ENCODE measurements at regions not wholly inside any gene's neighbourhood (a gene's known extent, or its start where the extent isn't known, plus 50 kb on each side); places are given as distances from the start of the nearest gene placed in this dataset.
A peak's percentile ranks its signal among the peaks of the same experiment; 100 is the strongest.
"Not testable (repeated sequence)": the region's sequence is repeated elsewhere in the genome, so short reads cannot be mapped to it uniquely, and the experiment has no call there.

- DNase-seq (ENCODE audit: extremely low spot score, insufficient read length, low read depth), result no peak
- FAIRE-seq, result no peak
Observed at GRCh38 chr12:11446372-11446771, 51.0 kb upstream of the PRB2 start.

- FAIRE-seq, result no peak
- no peak for DNase-seq (ENCODE audit: extremely low spot score, insufficient read length, low read depth)
Observed at GRCh38 chr12:11457996-11458645, 62.8 kb upstream of the PRB2 start.

DNA sequence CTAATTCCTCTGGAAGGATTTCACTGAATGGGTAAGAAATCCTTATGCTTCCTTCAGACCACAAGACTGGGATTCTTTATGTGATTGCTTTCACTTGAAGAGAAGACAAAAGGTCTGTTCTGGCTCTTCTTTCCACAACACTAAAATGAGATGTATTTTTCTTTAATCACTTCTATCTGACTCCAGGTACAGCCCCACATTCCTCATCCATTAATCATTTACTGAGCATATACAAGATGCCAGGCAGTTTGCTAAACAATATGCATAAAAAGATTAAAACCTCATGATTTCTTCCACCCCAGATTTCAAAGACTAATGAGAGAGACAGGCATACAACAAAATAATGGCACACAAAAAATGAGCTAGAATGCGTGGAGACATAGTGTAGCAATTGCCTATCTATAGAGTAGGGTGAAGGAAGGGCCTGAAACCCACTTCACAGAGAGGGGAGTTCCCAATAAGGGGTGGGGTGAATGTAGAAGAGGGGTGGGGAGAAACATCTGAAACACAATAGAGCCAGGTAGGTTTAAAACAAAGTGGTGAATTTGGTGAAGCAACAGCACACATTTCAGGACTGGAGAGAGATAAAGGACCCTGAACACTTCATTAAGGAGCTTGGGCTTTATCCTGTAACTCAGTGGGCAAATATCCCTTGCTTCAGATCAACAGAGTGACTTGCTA is 65.1 kb upstream of the PRB2 start:
- DNase-seq (ENCODE audit: extremely low spot score, insufficient read length, low read depth) (no peak), FAIRE-seq (no peak)

GRCh38 chr12:11461433-11461832 is 66.1 kb upstream of the PRB2 start:
- FAIRE-seq (no peak), DNase-seq (ENCODE audit: extremely low spot score, insufficient read length, low read depth) (no peak)

DNA sequence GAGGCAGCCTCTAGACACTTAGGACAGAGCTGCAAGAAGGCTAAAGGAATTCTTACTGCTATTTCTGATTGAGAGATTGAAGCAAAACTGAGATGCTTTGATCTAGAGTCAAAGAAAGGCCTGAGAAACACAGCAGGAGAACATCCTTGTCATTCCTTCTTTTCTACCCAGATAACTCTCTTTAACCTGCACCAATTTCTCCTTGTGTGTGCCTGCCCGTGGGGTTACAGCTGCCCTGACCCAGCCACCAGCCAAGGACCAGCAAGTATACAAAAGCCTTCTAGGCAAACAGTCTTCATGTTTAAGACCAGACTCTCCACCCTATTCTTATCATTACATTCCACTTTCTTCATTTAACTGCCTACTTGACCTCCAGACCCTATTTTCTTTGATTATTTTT is 81.7 kb upstream of the PRB2 start:
- FAIRE-seq, result no peak
- no peak for DNase-seq (ENCODE audit: extremely low spot score, insufficient read length, low read depth)

DNA sequence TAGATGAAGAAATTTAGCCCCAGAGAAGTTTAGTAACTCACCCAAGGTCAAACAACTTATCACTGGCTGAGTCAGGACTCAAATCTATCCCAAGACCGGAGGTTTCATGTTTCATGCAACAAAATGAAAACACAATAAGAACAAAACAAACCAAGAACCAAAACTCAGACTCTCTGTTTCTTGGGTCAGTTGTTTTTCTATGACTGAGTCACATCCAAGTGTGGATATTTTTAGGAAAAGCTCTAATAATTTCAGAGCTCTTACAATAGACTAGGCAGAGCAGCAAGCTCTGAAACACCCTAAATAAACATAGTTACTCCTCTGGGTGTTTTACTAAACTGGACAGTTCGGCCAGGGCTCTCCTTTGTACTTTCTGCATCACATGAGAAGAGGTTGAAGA is 87.6 kb upstream of the PRB2 start:
- DNase-seq (ENCODE audit: extremely low spot score, insufficient read length, low read depth) (no peak), FAIRE-seq (no peak)

- FAIRE-seq (peak; percentile 94), DNase-seq (ENCODE audit: extremely low spot score, insufficient read length, low read depth) (peak; percentile 60)
Observed at GRCh38 chr12:11486623-11487444, 91.5 kb upstream of the PRB2 start.

GRCh38 chr12:11496157-11496851 is 100.9 kb upstream of the PRB2 start:
- DNase-seq (ENCODE audit: extremely low spot score, insufficient read length, low read depth) (no peak), FAIRE-seq (peak; percentile 12)

- DNase-seq (ENCODE audit: extremely low spot score, insufficient read length, low read depth) (no peak), FAIRE-seq (no peak)
Observed at GRCh38 chr12:11497438-11497837, 102.1 kb upstream of the PRB2 start.

DNA sequence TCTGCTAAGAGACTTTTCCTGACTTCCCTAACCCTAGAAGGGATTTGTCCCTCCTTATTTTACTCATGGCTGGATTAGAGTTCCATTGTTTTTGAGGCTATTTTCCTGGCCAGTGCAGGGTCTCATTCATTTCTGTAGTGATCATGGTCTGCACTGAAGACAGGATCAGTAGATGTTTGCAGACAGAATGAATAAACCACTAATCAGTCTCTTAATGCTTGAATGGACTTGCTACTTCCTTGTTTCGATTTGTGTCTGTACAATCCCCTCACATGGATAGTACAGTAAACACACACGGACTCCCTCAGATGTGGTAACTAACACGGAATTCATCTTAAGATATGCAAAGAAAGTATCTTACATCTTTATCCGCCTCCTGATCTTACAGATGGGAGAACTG is 102.6 kb upstream of the PRB2 start:
- peak; percentile 82 for FAIRE-seq
- no peak for DNase-seq (ENCODE audit: extremely low spot score, insufficient read length, low read depth)

DNA sequence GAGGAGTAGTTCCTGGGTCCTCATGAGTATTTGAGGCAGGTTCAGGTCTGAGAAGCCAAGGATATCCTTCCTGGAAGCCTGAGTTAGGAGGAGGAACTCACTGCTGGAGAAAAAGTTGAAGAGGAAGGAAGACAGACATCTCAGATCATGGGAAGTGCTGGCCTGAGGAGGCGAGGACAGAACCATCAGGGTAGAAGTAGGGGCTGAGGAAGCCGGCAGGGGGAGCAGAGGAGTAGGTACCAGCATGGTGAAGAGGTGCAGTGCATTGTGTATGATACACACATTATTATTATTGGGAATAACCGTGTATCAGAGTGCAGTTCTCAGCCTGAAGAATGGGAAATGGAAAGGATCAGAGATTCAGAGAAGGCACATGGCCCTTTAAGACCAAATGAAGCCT is 103.2 kb upstream of the PRB2 start:
- peak; percentile 72 for FAIRE-seq
- not testable (repeated sequence) for DNase-seq (ENCODE audit: extremely low spot score, insufficient read length, low read depth)

DNA sequence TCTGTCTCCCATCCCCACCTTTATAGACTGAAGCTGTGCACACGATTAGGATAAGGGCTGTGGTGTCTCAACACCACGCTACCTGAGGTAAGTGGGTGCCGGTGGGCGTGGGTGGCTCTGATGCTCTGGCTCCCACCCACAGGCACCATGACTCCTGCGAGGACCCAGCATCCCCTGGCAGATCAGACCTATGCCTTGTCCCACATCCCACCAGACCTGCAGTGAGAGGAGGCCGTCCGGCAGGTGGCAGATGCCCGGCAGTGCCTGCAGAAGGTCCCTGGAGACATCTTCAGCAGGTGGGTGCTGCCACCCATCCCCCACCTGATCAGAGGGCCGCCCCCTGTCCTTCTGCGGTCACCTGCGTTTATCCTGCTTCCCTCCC is 104.4 kb upstream of the PRB2 start:
- DNase-seq (ENCODE audit: extremely low spot score, insufficient read length, low read depth), result no peak
- no peak for FAIRE-seq

DNA sequence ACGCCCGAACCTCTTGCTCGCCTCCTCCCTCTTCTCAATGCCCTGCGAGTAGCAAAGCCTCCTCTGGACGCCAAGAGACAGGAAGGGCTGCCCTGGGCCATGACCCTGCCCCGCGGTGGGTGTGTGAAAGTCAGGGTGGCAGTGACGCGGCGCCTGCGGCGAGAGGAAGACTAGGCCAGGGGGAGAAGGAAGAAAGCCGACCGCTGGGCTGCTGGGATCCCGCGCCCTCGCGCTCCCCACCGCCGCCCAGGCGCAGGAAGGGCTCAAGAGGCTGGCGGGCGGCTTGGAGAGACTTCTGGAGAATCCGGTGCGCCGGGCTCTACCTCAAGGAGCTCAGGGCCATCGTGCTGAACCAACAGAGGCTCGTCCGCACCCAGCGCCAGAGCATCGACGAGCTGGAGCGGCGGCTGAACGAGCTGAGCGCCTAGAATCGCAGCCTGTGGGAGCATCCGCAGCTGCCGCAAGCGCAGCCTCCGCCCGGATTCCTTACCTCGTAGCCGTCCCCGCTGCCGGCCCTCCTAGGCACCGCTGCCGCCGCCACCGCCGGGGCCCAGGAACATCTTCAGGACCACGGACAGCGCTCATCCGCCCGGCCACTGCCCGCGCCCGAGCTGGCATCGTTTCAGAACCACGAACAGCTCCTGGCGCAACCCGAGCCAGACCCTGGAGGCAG is 105.0 kb upstream of the PRB2 start:
- DNase-seq (ENCODE audit: extremely low spot score, insufficient read length, low read depth) (peak; percentile 44), FAIRE-seq (peak; percentile 61)

- no peak for DNase-seq (ENCODE audit: extremely low spot score, insufficient read length, low read depth)
- no peak for FAIRE-seq
Observed at GRCh38 chr12:11500861-11501230, 105.5 kb upstream of the PRB2 start.

- DNase-seq (ENCODE audit: extremely low spot score, insufficient read length, low read depth), result no peak
- FAIRE-seq, result no peak
Observed at GRCh38 chr12:11508699-11509098, 113.3 kb upstream of the PRB2 start.

- no peak for DNase-seq (ENCODE audit: extremely low spot score, insufficient read length, low read depth)
Observed at GRCh38 chr12:11509326-11509725, 114.0 kb upstream of the PRB2 start.

GRCh38 chr12:11510671-11511070 is 115.3 kb upstream of the PRB2 start:
- DNase-seq (ENCODE audit: extremely low spot score, insufficient read length, low read depth), result no peak

More at GRCh38 chr12:11509326-11509725, 114.0 kb upstream of the PRB2 start:
- FAIRE-seq, result no peak

DNA sequence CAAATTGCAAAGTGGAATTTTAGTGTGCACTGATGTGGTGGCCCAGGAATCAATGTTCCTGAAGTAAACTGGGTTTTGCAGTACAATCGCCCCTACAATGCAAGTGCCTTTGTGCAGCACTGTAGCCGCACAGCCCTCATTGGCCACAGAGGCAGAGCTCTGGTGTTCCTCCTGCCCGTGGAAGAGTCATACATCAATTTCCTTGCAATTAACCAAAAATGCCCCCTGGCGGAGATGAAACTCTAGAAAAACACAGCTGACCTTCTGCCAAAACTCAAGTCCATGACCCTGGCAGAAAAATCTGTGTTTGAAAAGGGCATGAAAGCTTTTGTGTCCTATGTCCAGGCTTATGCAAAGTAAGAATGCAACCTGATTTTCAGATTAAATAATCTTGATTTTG is 117.9 kb upstream of the PRB2 start:
- no peak for FAIRE-seq
- no peak for DNase-seq (ENCODE audit: extremely low spot score, insufficient read length, low read depth)

More at GRCh38 chr12:11510671-11511070, 115.3 kb upstream of the PRB2 start:
- FAIRE-seq, result no peak

GRCh38 chr12:11517080-11517479 is 121.7 kb upstream of the PRB2 start:
- DNase-seq (ENCODE audit: extremely low spot score, insufficient read length, low read depth), result no peak
- FAIRE-seq, result no peak

GRCh38 chr12:11524446-11524845 is 125.0 kb upstream of the ETV6 start:
- DNase-seq (ENCODE audit: extremely low spot score, insufficient read length, low read depth) (no peak), FAIRE-seq (no peak)
